ENCODE measurements at regions not wholly inside any gene's neighbourhood (a gene's known extent, or its start where the extent isn't known, plus 50 kb on each side); places are given as distances from the start of the nearest gene placed in this dataset.

DNA sequence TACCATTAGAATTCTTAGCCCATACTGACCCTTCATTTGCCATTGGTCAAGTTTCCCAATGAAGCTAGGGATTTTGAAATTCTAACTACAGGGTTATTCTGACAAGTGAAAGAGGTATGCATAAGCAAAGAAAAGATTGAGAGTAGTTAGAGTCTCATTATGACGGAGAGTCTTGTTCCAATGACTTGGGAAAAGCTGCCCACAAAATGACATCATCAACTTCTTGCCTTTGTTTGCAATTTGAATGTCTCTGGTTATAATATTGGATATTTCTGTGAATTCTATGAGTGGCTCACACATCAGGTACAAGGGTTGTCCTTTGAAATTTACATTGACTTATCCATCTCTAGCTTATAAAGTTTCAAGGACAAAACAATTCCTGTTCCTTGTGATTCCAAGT is 772.2 kb downstream of the TRIB2 start:
- ATAC-seq (no peak), DNase-seq (no peak)
- Mint-ChIP-seq H3K9me3 (peaks cover 3% of the 10 kb centered on the region), H3K27ac (no peak overlapping the region), H3K27me3 (no peaks in the 10 kb centered on the region), H3K4me3 (no peak overlapping the region), H3K4me1 (ENCODE audit: low read depth) (no peaks in the 10 kb centered on the region), H3K36me3 (ENCODE audit: low read depth) (no peaks in the 10 kb centered on the region)
- intact Hi-C loops (cut with micrococcal nuclease), result no loop called here
- ChIA-PET CTCF (no interaction called here), POLR2A (no interaction called here)
- TF ChIP-seq, protein P1, sequence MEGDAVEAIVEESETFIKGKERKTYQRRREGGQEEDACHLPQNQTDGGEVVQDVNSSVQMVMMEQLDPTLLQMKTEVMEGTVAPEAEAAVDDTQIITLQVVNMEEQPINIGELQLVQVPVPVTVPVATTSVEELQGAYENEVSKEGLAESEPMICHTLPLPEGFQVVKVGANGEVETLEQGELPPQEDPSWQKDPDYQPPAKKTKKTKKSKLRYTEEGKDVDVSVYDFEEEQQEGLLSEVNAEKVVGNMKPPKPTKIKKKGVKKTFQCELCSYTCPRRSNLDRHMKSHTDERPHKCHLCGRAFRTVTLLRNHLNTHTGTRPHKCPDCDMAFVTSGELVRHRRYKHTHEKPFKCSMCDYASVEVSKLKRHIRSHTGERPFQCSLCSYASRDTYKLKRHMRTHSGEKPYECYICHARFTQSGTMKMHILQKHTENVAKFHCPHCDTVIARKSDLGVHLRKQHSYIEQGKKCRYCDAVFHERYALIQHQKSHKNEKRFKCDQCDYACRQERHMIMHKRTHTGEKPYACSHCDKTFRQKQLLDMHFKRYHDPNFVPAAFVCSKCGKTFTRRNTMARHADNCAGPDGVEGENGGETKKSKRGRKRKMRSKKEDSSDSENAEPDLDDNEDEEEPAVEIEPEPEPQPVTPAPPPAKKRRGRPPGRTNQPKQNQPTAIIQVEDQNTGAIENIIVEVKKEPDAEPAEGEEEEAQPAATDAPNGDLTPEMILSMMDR (IDR thresholded peaks at IDR 0.05), result no peak

DNA sequence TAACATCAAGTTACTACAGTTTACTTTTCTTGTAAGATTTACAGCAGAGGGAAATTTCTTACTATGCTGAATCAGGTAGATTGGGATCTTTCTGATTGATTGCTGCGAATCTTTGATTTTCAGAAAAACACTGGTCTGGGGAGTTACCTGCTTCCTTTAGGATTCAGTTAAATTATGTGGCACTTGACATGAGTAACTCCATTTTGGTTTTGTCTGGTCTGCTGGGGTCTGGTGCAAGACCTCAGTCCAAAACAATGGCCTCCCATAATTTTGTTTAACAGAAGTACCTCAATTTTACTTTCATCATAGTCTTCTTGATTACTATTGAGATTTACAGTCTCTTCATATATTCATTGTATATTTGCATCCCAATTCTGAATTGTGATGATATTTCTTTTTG is 775.5 kb downstream of the TRIB2 start:
- no peaks in the 10 kb centered on the region for H3K36me3 Mint-ChIP-seq (ENCODE audit: low read depth)
- peaks cover 3% of the 10 kb centered on the region for H3K9me3 Mint-ChIP-seq
- CTCF ChIA-PET, result no interaction called here
- H3K4me3 Mint-ChIP-seq, result no peak overlapping the region
- H3K27me3 Mint-ChIP-seq, result no peaks in the 10 kb centered on the region
- intact Hi-C loops (cut with micrococcal nuclease), result no loop called here
- DNase-seq (no peak), ATAC-seq (no peak)
- TF ChIP-seq, protein P1 (IDR thresholded peaks at IDR 0.05), result no peak
- no peak overlapping the region for H3K27ac Mint-ChIP-seq
- no peaks in the 10 kb centered on the region for H3K4me1 Mint-ChIP-seq (ENCODE audit: low read depth)
- POLR2A ChIA-PET, result no interaction called here

DNA sequence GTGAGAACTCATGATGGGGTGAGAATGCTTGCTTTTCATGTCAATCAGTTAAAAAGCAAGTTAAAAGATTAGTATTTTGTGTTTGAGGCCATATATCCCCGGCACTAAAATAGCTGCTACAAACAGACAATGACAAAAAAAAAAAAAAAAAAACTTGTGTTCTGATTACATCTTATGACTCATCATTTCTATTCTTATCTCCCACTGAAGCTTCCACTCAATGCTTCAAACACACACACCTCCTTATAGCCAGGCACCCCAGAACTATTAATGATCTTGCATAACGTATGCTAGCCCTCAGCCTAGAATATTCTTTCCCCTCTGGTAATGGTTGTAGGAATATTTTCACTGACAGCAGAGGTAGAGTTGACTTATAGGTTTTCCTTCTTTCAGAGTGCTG is 778.3 kb downstream of the TRIB2 start:
- DNase-seq, result no peak
- Mint-ChIP-seq H3K27ac (no peak overlapping the region), H3K9me3 (peaks cover 1% of the 10 kb centered on the region)

DNA sequence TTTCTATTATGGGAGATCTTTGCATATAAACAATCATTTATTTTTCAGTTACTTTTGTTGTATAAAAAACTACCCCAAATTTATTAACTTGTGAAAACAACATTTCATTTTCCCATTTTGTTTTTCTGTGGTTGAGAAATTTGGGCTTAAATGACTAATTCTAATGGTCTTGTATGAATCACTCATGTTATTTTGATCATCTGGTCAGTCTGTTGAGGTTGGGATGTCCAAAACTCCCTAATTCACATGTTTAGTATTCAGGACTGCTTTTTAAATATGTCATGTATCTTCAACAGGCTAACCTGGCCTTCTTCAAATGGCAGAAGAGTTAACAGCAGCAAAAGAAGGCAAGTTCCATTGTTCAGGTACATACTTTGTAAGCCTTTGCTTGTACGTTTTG is 788.1 kb downstream of the TRIB2 start:
- CTCF ChIA-PET, result no interaction called here
- H3K9me3 Mint-ChIP-seq, result peaks cover 6% of the 10 kb centered on the region
- TF ChIP-seq, protein P1 (IDR thresholded peaks at IDR 0.05), result no peak
- H3K27me3 Mint-ChIP-seq, result no peaks in the 10 kb centered on the region
- no peak overlapping the region for H3K4me3 Mint-ChIP-seq
- DNase-seq (no peak), ATAC-seq (no peak)
- H3K36me3 Mint-ChIP-seq (ENCODE audit: low read depth), result no peaks in the 10 kb centered on the region
- intact Hi-C loops (cut with micrococcal nuclease), result no loop called here
- no peaks in the 10 kb centered on the region for H3K4me1 Mint-ChIP-seq (ENCODE audit: low read depth)
- POLR2A ChIA-PET, result no interaction called here
- H3K27ac Mint-ChIP-seq, result no peak overlapping the region

More for the DNA sequence above, 778.3 kb downstream of the TRIB2 start:
- no peaks in the 10 kb centered on the region for H3K27me3 Mint-ChIP-seq
- intact Hi-C loops (cut with micrococcal nuclease), result no loop called here
- no peaks in the 10 kb centered on the region for H3K4me1 Mint-ChIP-seq (ENCODE audit: low read depth)
- no peak overlapping the region for H3K4me3 Mint-ChIP-seq
- TF ChIP-seq, protein P1 (IDR thresholded peaks at IDR 0.05), result no peak
- no peak for ATAC-seq
- POLR2A ChIA-PET, result no interaction called here
- CTCF ChIA-PET, result no interaction called here
- no peaks in the 10 kb centered on the region for H3K36me3 Mint-ChIP-seq (ENCODE audit: low read depth)

DNA sequence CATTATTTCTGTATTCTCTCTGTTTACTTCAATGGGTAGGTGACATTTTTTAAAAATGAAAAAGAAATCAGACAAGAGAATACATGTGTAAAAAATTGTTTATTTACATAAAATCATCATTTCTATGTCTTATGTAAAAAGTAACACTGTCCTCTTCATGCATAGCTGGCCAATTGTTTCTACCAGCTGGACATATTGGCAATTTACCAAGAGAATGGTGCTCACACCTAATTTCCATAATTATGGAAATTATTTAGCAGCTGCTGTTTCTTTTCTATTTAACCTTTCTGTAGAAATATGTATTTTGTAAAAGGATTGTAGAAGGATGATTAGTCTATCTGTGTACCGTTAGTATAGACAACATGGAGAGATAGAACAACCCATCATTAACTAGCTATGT is 791.9 kb downstream of the TRIB2 start:
- ChIA-PET CTCF (no interaction called here), POLR2A (no interaction called here)
- no peak overlapping the region for H3K27ac Mint-ChIP-seq
- TF ChIP-seq, protein P1 (IDR thresholded peaks at IDR 0.05), result no peak
- DNase-seq, result no peak
- no peaks in the 10 kb centered on the region for H3K36me3 Mint-ChIP-seq (ENCODE audit: low read depth)
- no peak overlapping the region for H3K4me3 Mint-ChIP-seq
- no peak for ATAC-seq
- H3K4me1 Mint-ChIP-seq (ENCODE audit: low read depth), result no peaks in the 10 kb centered on the region
- intact Hi-C loops (cut with micrococcal nuclease), result no loop called here
- peaks cover 4% of the 10 kb centered on the region for H3K9me3 Mint-ChIP-seq
- H3K27me3 Mint-ChIP-seq, result no peaks in the 10 kb centered on the region

Data from activated CD8-positive, alpha-beta T cell treated with anti-CD3 and anti-CD28 coated beads for 36 hours (primary cell).